Breast epithelium (tissue), 4 donors: ENCODE measurements at regions not wholly inside any gene's neighbourhood (a gene's known extent, or its start where the extent isn't known, plus 50 kb on each side); places are given as distances from the start of the nearest gene placed in this dataset.

Experiments
- DNase-seq, 2 donors: peaks; one replicate each; pipeline ENCODE4 v3.0.0-alpha.2; 2019; ENCODE audit warnings: low spot score in 2 of 2
- H3K27ac ChIP-seq, 2 donors: fragments of 200-600 bp; sonication (generic) in 1 of 2; one replicate each; pipeline ENCODE4 v1.5.1; 2016 to 2019; ENCODE audit warnings: mild to moderate bottlenecking in 1 of 2
- H3K27me3 ChIP-seq, 2 donors: fragments of 200-600 bp; sonication (generic) in 1 of 2; one replicate each; pipeline versions ENCODE4 v1.5.1 to v1.6.0; 2017 to 2019; ENCODE audit warnings: control low read depth in 1 of 2, mild to moderate bottlenecking in 1 of 2
- H3K36me3 ChIP-seq: fragments of 200-600 bp; one replicate; pipeline ENCODE4 v1.5.1; 2019
- H3K4me1 ChIP-seq, 2 donors: fragments of 200-600 bp; sonication (generic); one replicate each; pipeline ENCODE4 v1.5.1; 2016 to 2019; ENCODE audit warnings: control low read depth in 1 of 2
- H3K4me3 ChIP-seq, 3 donors: fragments of 200-600 bp; sonication (generic); 1 replicate in 2 of 3; 2 replicates in 1 of 3; pipeline ENCODE4 v1.5.1; 2016 to 2019; ENCODE audit warnings: mild to moderate bottlenecking in 3 of 3, moderate library complexity in 2 of 3
- H3K9me3 ChIP-seq, 2 donors: fragments of 200-600 bp; sonication (generic) in 1 of 2; one replicate each; pipeline ENCODE4 v1.5.1; 2016 to 2019; ENCODE audit warnings: control low read depth in 1 of 2
- CTCF ChIP-seq, 3 donors: fragments of 450-650 bp; IDR thresholded peaks; one replicate each; pipeline ENCODE4 v1.5.1; 2016 to 2017; ENCODE audit warnings: antibody characterized with exemption in 3 of 3, mild to moderate bottlenecking in 3 of 3, moderate library complexity in 3 of 3
- POLR2A ChIP-seq: fragments of 450-650 bp; IDR thresholded peaks from one replicate; pipeline ENCODE4 v1.6.1; 2016; ENCODE audit warnings: antibody characterized with exemption, mild to moderate bottlenecking, moderate library complexity
- POLR2AphosphoS5 ChIP-seq, 3 donors: sonication (generic); formaldehyde crosslinking; IDR thresholded peaks; one replicate each; pipeline ENCODE4 v1.6.1; 2017; ENCODE audit warnings: antibody characterized with exemption in 3 of 3
- intact Hi-C: fragments of 100-400 bp; cut with DNase I; formaldehyde crosslinking; loops from one replicate; pipeline ENCODE4 v1.15.1; 2023; ENCODE audit warnings: low total_unique reads

GRCh38 chr2:41234093-41234492, 782.2 kb upstream of the SLC8A1 start:
- peaks cover 0 to 30% of the 10 kb centered on the region in 2 donors for H3K9me3 ChIP-seq
- DNase-seq: no peak
- no peak for TF ChIP-seq CTCF (IDR thresholded peaks at IDR 0.05)
- no peak for TF ChIP-seq POLR2A
- TF ChIP-seq POLR2AphosphoS5 (IDR thresholded peaks at IDR 0.05): no peak
- intact Hi-C loops: no loop called here
- H3K27me3 ChIP-seq: no peaks in the 10 kb centered on the region
- no peak overlapping the region for H3K27ac ChIP-seq
- H3K4me3 ChIP-seq: no peak overlapping the region
- no peaks in the 10 kb centered on the region for H3K36me3 ChIP-seq
- no peaks in the 10 kb centered on the region for H3K4me1 ChIP-seq

- Histone ChIP-seq H3K36me3 (no peaks in the 10 kb centered on the region), H3K4me3 (no peak overlapping the region), H3K9me3 (peaks cover 0 to 6% of the 10 kb centered on the region in 2 donors), H3K4me1 (no peaks in the 10 kb centered on the region), H3K27me3 (no peaks in the 10 kb centered on the region), H3K27ac (no peak overlapping the region)
- TF ChIP-seq POLR2A (no peak), CTCF (IDR thresholded peaks at IDR 0.05) (no peak), POLR2AphosphoS5 (IDR thresholded peaks at IDR 0.05) (no peak)
- intact Hi-C loops: no loop called here
- DNase-seq: no peak
Measured at GRCh38 chr2:41241325-41242000, 789.6 kb upstream of the SLC8A1 start.

GRCh38 chr2:41242001-41242331, 790.1 kb upstream of the SLC8A1 start:
- no peak overlapping the region for H3K4me3 ChIP-seq
- H3K27me3 ChIP-seq: no peaks in the 10 kb centered on the region
- TF ChIP-seq POLR2AphosphoS5 (IDR thresholded peaks at IDR 0.05): no peak
- no peaks in the 10 kb centered on the region for H3K36me3 ChIP-seq
- H3K27ac ChIP-seq: no peak overlapping the region
- peaks cover 0 to under 1% of the 10 kb centered on the region in 2 donors for H3K9me3 ChIP-seq
- no peak for DNase-seq
- no peaks in the 10 kb centered on the region for H3K4me1 ChIP-seq
- intact Hi-C loops: no loop called here

GRCh38 chr2:41267929-41268659, 779.7 kb upstream of the PKDCC start:
- Histone ChIP-seq H3K27ac (no peak overlapping the region), H3K27me3 (no peaks in the 10 kb centered on the region), H3K4me3 (peak overlapping the region in 1 of 3 donors; percentile 2), H3K36me3 (no peaks in the 10 kb centered on the region), H3K4me1 (no peaks in the 10 kb centered on the region), H3K9me3 (no peaks in the 10 kb centered on the region)
- DNase-seq: no peak
- intact Hi-C loops: no loop called here
- no peak for TF ChIP-seq POLR2A
- TF ChIP-seq POLR2AphosphoS5 (IDR thresholded peaks at IDR 0.05): no peak
- no peak for TF ChIP-seq CTCF (IDR thresholded peaks at IDR 0.05)

GRCh38 chr2:41283079-41283775, 764.6 kb upstream of the PKDCC start:
- Histone ChIP-seq H3K36me3 (no peaks in the 10 kb centered on the region), H3K4me1 (no peaks in the 10 kb centered on the region), H3K27me3 (no peaks in the 10 kb centered on the region), H3K4me3 (no peak overlapping the region), H3K27ac (no peak overlapping the region), H3K9me3 (no peaks in the 10 kb centered on the region)
- intact Hi-C loops: no loop called here
- no peak for DNase-seq
- TF ChIP-seq POLR2A (no peak), CTCF (IDR thresholded peaks at IDR 0.05) (no peak), POLR2AphosphoS5 (IDR thresholded peaks at IDR 0.05) (no peak)
